Neural cell (in vitro differentiated cells): ENCODE measurements at regions not wholly inside any gene's neighbourhood (a gene's known extent, or its start where the extent isn't known, plus 50 kb on each side); places are given as distances from the start of the nearest gene placed in this dataset.

Source experiments
- H2AFZ ChIP-seq: fragments of 200-600, 300-800 bp; sonication (generic), shearing (Covaris generic); 2 replicates; pipeline ENCODE4 v1.6.0; 2014; ENCODE audit warnings: low read depth, mild to moderate bottlenecking, antibody characterized with exemption, low read length, moderate library complexity
- H3F3A ChIP-seq: fragments of 200-600 bp; shearing (Covaris generic); 2 replicates; pipeline ENCODE4 v1.6.1; 2016; ENCODE audit warnings: mild to moderate bottlenecking, moderate library complexity, mixed read lengths, antibody characterized with exemption, low read length; ENCODE audit not compliant: insufficient read depth, poor library complexity, severe bottlenecking
- H3K27ac ChIP-seq: fragments of 200-600, 300-800 bp; sonication (generic), shearing (Covaris generic); 2 replicates; pipeline ENCODE4 v1.5.1; 2014; ENCODE audit warnings: mild to moderate bottlenecking, low read length, moderate library complexity
- H3K27me3 ChIP-seq: fragments of 300-800, 200-600 bp; sonication (generic), shearing (Covaris generic); 2 replicates; pipeline ENCODE4 v1.6.0; 2014; ENCODE audit warnings: mild to moderate bottlenecking, low read depth, low read length, moderate library complexity; ENCODE audit not compliant: insufficient read depth
- H3K36me3 ChIP-seq: fragments of 300-800, 200-600 bp; sonication (generic), shearing (Covaris generic); 2 replicates; pipeline ENCODE4 v1.5.1; 2014; ENCODE audit warnings: mild to moderate bottlenecking, antibody characterized with exemption, low read length, moderate library complexity; ENCODE audit not compliant: insufficient read depth
- H3K4me2 ChIP-seq: fragments of 300-800, 200-600 bp; sonication (generic), shearing (Covaris generic); 2 replicates; pipeline ENCODE4 v1.6.0; 2014; ENCODE audit warnings: mild to moderate bottlenecking, low read length
- H3K4me3 ChIP-seq: fragments of 300-800, 200-600 bp; sonication (generic), shearing (Covaris generic); 2 replicates; pipeline ENCODE4 v1.5.1; 2014; ENCODE audit warnings: mild to moderate bottlenecking, low read length, moderate library complexity
- H3K79me2 ChIP-seq: fragments of 200-600 bp; shearing (Covaris generic); replicated peaks from 2 replicates; pipeline ENCODE4 v1.6.0; 2014; ENCODE audit warnings: mild to moderate bottlenecking, low read length, moderate library complexity; ENCODE audit not compliant: insufficient read depth
- H3K9ac ChIP-seq: fragments of 300-800, 200-600 bp; sonication (generic), shearing (Covaris generic); 2 replicates; pipeline ENCODE4 v1.6.1; 2016; ENCODE audit warnings: mild to moderate bottlenecking, low read length, mixed read lengths
- H3K9me2 ChIP-seq: fragments of 200-600 bp; shearing (Covaris generic); 2 replicates; pipeline ENCODE4 v1.6.1; 2016; ENCODE audit warnings: mild to moderate bottlenecking, low read length, mixed read lengths; ENCODE audit not compliant: insufficient read depth
- H3K9me3 ChIP-seq: fragments of 200-600, 300-800 bp; sonication (generic), shearing (Covaris generic); 2 replicates; pipeline ENCODE4 v1.6.1; 2016; ENCODE audit warnings: mild to moderate bottlenecking, mixed run types, low read length, moderate library complexity, mixed read lengths
- H4K20me1 ChIP-seq: fragments of 200-600 bp; shearing (Covaris generic); 2 replicates; pipeline ENCODE4 v1.6.1; 2016; ENCODE audit warnings: mild to moderate bottlenecking, mixed run types; ENCODE audit not compliant: insufficient read depth
- EP300 ChIP-seq: fragments of 450-650 bp; conservative IDR thresholded peaks from 2 replicates; pipeline ENCODE4 v1.6.1; 2014; ENCODE audit warnings: antibody characterized with exemption, mild to moderate bottlenecking, moderate library complexity; ENCODE audit not compliant: poor library complexity, severe bottlenecking
- EZH2 ChIP-seq: fragments of 200-600, 300-800 bp; shearing (Covaris generic), sonication (generic); IDR thresholded peaks from 2 replicates; pipeline ENCODE4 v1.6.1; 2014; ENCODE audit warnings: antibody characterized with exemption, low read length, borderline replicate concordance, mild to moderate bottlenecking; ENCODE audit not compliant: insufficient read depth, poor library complexity, severe bottlenecking
- MXI1 ChIP-seq: fragments of 450-650 bp; conservative IDR thresholded peaks from 2 replicates; pipeline ENCODE4 v1.6.1; 2014; ENCODE audit warnings: antibody characterized with exemption, mild to moderate bottlenecking; ENCODE audit not compliant: poor library complexity, severe bottlenecking
- POLR2AphosphoS5 ChIP-seq: IDR thresholded peaks from 2 replicates; pipeline ENCODE4 v1.6.1; 2012
- RAD21 ChIP-seq: fragments of 450-650 bp; conservative IDR thresholded peaks from 2 replicates; pipeline ENCODE4 v1.6.1; 2014; ENCODE audit warnings: antibody characterized with exemption, mild to moderate bottlenecking, moderate library complexity
- REST ChIP-seq: IDR thresholded peaks from 2 replicates; pipeline ENCODE4 v1.6.1; 2012; ENCODE audit warnings: borderline replicate concordance
- SMC3 ChIP-seq: fragments of 450-650 bp; conservative IDR thresholded peaks from 2 replicates; pipeline ENCODE4 v1.6.1; 2014; ENCODE audit warnings: antibody characterized with exemption, mild to moderate bottlenecking, moderate library complexity; ENCODE audit not compliant: poor library complexity
- TAF1 ChIP-seq: IDR thresholded peaks from 2 replicates; pipeline ENCODE4 v1.6.1; 2012; ENCODE audit warnings: low read depth
- TF ChIP-seq, protein P1 (sequence below): fragments of 450-650 bp; IDR thresholded peaks from 2 replicates; pipeline ENCODE4 v1.5.1; 2014; ENCODE audit warnings: antibody characterized with exemption, mild to moderate bottlenecking, moderate library complexity; ENCODE audit not compliant: poor library complexity, severe bottlenecking

- H3K9ac ChIP-seq: no peak overlapping the region
- no peak overlapping the region for H3K4me2 ChIP-seq
- no peaks in the 10 kb centered on the region for H4K20me1 ChIP-seq
- no peak overlapping the region for H2AFZ ChIP-seq
- TF ChIP-seq REST: no peak
- no peak for TF ChIP-seq EZH2
- TF ChIP-seq POLR2AphosphoS5: no peak
- no peak for TF ChIP-seq SMC3
- TF ChIP-seq TAF1: no peak
- TF ChIP-seq MXI1: no peak
- TF ChIP-seq, protein P1, sequence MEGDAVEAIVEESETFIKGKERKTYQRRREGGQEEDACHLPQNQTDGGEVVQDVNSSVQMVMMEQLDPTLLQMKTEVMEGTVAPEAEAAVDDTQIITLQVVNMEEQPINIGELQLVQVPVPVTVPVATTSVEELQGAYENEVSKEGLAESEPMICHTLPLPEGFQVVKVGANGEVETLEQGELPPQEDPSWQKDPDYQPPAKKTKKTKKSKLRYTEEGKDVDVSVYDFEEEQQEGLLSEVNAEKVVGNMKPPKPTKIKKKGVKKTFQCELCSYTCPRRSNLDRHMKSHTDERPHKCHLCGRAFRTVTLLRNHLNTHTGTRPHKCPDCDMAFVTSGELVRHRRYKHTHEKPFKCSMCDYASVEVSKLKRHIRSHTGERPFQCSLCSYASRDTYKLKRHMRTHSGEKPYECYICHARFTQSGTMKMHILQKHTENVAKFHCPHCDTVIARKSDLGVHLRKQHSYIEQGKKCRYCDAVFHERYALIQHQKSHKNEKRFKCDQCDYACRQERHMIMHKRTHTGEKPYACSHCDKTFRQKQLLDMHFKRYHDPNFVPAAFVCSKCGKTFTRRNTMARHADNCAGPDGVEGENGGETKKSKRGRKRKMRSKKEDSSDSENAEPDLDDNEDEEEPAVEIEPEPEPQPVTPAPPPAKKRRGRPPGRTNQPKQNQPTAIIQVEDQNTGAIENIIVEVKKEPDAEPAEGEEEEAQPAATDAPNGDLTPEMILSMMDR: no peak
- H3K9me2 ChIP-seq: no peaks in the 10 kb centered on the region
- H3K27me3 ChIP-seq: no peaks in the 10 kb centered on the region
- no peaks in the 10 kb centered on the region for H3F3A ChIP-seq
- no peak overlapping the region for H3K27ac ChIP-seq
- H3K9me3 ChIP-seq: no peaks in the 10 kb centered on the region
- no peak overlapping the region for H3K4me3 ChIP-seq
- H3K79me2 ChIP-seq: no peaks in the 10 kb centered on the region
- no peaks in the 10 kb centered on the region for H3K36me3 ChIP-seq
Observed at GRCh38 chr4:14924076-14924811, 78.0 kb upstream of the CPEB2 start.

DNA sequence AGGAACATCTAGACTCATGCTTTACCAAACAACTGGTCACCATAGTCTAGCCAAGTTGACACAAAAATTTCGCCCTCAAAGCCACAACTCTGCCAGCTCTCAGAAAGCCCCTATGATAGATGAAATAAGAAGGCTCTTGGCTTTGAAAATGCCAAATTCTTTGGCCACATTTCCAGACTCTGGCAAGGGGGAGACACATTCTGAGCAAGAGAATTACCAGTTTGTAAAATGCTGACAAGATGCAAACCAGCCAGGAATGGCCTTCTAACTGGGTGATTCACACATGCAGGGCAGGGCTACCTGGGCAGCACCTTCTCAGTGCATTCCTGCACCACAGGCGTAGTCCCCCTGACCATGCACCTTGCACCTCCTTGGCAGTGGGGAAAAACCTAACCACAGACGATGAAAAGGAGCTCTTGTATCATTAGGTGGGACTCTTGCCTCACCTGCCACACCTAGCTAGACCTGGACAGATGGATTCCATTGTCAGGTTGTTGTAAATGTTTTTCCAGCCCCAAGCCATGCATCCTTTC is 77.4 kb upstream of the CPEB2 start:
- Histone ChIP-seq H3K27ac (no peak overlapping the region), H3K9ac (no peak overlapping the region), H3K4me3 (no peak overlapping the region), H4K20me1 (no peaks in the 10 kb centered on the region), H3K79me2 (no peaks in the 10 kb centered on the region), H2AFZ (no peak overlapping the region), H3K9me2 (no peaks in the 10 kb centered on the region), H3K36me3 (no peaks in the 10 kb centered on the region), H3K4me2 (no peak overlapping the region), H3K27me3 (no peaks in the 10 kb centered on the region), H3F3A (no peaks in the 10 kb centered on the region), H3K9me3 (no peaks in the 10 kb centered on the region)
- TF ChIP-seq RAD21 (no peak), TAF1 (no peak), REST (no peak), MXI1 (no peak), EP300 (no peak), POLR2AphosphoS5 (no peak)
- TF ChIP-seq, protein P1: no peak
